HEK293T (cell line): ENCODE measurements at regions not wholly inside any gene's neighbourhood (a gene's known extent, or its start where the extent isn't known, plus 50 kb on each side); places are given as distances from the start of the nearest gene placed in this dataset.

ENCODE experiments used
- CTCF ChIA-PET: fragments of 350-600 bp; formaldehyde crosslinking; extraction: SDS; loops from one replicate; lab custom pipeline; 2021; ENCODE audit warnings: antibody characterized with exemption, inconsistent platforms; lab: Yijun Ruan, JAX
- POLR2A ChIA-PET: fragments of 350-600 bp; formaldehyde crosslinking; extraction: SDS; loops from one replicate; lab custom pipeline; 2020; ENCODE audit warnings: antibody characterized with exemption, inconsistent platforms; lab: Yijun Ruan, JAX
- DNase-seq: peaks from one replicate; pipeline ENCODE4 v3.0.0; 2012; ENCODE audit warnings: mixed read lengths; ENCODE audit errors: extremely low spot score
- ARNT ChIP-seq: fragments of 450-650 bp; IDR thresholded peaks from 2 replicates; pipeline ENCODE4 v1.6.1; 2017; ENCODE audit warnings: mild to moderate bottlenecking
- BHLHE40 ChIP-seq: fragments of 450-650 bp; IDR thresholded peaks from 2 replicates; pipeline ENCODE4 v1.6.1; 2016; ENCODE audit warnings: mild to moderate bottlenecking, moderate library complexity, borderline replicate concordance
- CTBP1 ChIP-seq: fragments of 450-650 bp; IDR thresholded peaks from 2 replicates; pipeline ENCODE4 v1.6.1; 2016; ENCODE audit warnings: borderline replicate concordance
- ELF4 ChIP-seq: fragments of 450-650 bp; IDR thresholded peaks from 2 replicates; pipeline ENCODE4 v1.6.1; 2017; ENCODE audit warnings: antibody characterized with exemption
- FOXA1 ChIP-seq: fragments of 450-650 bp; IDR thresholded peaks from 2 replicates; pipeline ENCODE4 v1.6.1; 2016; ENCODE audit warnings: mild to moderate bottlenecking
- FOXK2 ChIP-seq: fragments of 450-650 bp; IDR thresholded peaks from 2 replicates; pipeline ENCODE4 v1.6.1; 2016; ENCODE audit warnings: mild to moderate bottlenecking
- FOXM1 ChIP-seq: fragments of 450-650 bp; IDR thresholded peaks from 2 replicates; pipeline ENCODE4 v1.6.1; 2017; ENCODE audit warnings: mild to moderate bottlenecking, borderline replicate concordance
- HDGF ChIP-seq: fragments of 450-650 bp; IDR thresholded peaks from 2 replicates; pipeline ENCODE4 v1.6.1; 2017; ENCODE audit warnings: antibody characterized with exemption, borderline replicate concordance
- L3MBTL2 ChIP-seq: fragments of 450-650 bp; conservative IDR thresholded peaks from 2 replicates; pipeline ENCODE4 v1.6.1; 2016; ENCODE audit warnings: mild to moderate bottlenecking
- LEF1 ChIP-seq: fragments of 450-650 bp; IDR thresholded peaks from 2 replicates; pipeline ENCODE4 v1.6.1; 2017; ENCODE audit warnings: mild to moderate bottlenecking, borderline replicate concordance
- NFRKB ChIP-seq: fragments of 450-650 bp; IDR thresholded peaks from 2 replicates; pipeline ENCODE4 v1.6.1; 2016; ENCODE audit warnings: mild to moderate bottlenecking, moderate library complexity
- SP1 ChIP-seq: fragments of 450-650 bp; IDR thresholded peaks from 2 replicates; pipeline ENCODE4 v1.6.1; 2017
- SUZ12 ChIP-seq: fragments of 450-650 bp; IDR thresholded peaks from 2 replicates; pipeline ENCODE4 v1.6.1; 2016; ENCODE audit warnings: mild to moderate bottlenecking
- TARDBP ChIP-seq: fragments of 450-650 bp; IDR thresholded peaks from 2 replicates; pipeline ENCODE4 v1.6.1; 2016
- ZNF384 ChIP-seq: fragments of 450-650 bp; IDR thresholded peaks from 2 replicates; pipeline ENCODE4 v1.6.1; 2016
- TF ChIP-seq, protein P1 (sequence below): fragments of 450-650 bp; IDR thresholded peaks from 2 replicates; pipeline ENCODE4 v1.6.1; 2016

DNA sequence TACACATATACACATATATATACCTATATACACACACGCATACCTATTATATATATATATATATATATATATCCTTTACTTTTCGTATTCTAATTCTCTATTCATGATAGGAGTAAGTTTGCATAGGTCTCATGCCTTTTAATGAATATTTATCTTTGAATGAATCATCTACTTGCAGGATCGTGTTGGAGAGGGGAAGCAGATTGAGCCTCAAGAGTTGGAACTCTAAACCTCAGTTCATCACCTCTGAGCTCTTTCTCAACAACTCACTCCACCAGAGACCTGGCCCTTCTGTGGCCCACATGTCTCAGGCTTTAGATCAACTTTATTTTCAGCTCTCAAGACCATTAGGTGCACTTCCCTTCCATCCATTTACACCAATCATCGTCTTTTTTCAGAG lies 490.4 kb upstream of the ID2 start:
- no peak for TF ChIP-seq FOXM1
- TF ChIP-seq TARDBP = no peak
- TF ChIP-seq FOXA1 = no peak
- no peak for TF ChIP-seq BHLHE40
- no peak for TF ChIP-seq HDGF

DNA sequence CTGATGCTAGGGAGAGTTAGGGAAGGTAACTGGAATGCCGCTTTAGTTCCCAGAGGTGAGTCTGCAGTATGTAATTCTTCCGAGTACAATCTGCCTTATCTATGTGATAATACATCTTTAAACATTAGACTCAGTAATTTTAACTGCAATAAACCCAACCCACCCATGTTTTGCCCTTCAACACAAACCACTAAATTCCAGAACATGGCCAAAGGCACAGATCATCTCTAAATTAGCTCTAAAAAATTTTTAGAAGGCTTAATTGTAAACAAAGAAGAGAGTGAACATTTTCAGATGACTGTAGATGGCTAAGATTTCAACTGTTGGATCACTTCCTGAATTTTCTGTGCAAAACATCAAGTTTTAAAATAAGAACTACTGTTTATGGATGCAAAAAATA lies 488.7 kb upstream of the ID2 start:
- ChIA-PET CTCF (no interaction called here), POLR2A (no interaction called here)
- DNase-seq = no peak
- TF ChIP-seq FOXM1 (no peak), SUZ12 (no peak), LEF1 (no peak), TARDBP (no peak), BHLHE40 (no peak), ZNF384 (no peak), L3MBTL2 (no peak), SP1 (no peak)
- TF ChIP-seq, protein P1, sequence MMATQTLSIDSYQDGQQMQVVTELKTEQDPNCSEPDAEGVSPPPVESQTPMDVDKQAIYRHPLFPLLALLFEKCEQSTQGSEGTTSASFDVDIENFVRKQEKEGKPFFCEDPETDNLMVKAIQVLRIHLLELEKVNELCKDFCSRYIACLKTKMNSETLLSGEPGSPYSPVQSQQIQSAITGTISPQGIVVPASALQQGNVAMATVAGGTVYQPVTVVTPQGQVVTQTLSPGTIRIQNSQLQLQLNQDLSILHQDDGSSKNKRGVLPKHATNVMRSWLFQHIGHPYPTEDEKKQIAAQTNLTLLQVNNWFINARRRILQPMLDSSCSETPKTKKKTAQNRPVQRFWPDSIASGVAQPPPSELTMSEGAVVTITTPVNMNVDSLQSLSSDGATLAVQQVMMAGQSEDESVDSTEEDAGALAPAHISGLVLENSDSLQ = no peak

More for the DNA sequence above, 490.4 kb upstream of the ID2 start:
- ChIA-PET POLR2A (no interaction called here), CTCF (no interaction called here)
- no peak for DNase-seq

DNA sequence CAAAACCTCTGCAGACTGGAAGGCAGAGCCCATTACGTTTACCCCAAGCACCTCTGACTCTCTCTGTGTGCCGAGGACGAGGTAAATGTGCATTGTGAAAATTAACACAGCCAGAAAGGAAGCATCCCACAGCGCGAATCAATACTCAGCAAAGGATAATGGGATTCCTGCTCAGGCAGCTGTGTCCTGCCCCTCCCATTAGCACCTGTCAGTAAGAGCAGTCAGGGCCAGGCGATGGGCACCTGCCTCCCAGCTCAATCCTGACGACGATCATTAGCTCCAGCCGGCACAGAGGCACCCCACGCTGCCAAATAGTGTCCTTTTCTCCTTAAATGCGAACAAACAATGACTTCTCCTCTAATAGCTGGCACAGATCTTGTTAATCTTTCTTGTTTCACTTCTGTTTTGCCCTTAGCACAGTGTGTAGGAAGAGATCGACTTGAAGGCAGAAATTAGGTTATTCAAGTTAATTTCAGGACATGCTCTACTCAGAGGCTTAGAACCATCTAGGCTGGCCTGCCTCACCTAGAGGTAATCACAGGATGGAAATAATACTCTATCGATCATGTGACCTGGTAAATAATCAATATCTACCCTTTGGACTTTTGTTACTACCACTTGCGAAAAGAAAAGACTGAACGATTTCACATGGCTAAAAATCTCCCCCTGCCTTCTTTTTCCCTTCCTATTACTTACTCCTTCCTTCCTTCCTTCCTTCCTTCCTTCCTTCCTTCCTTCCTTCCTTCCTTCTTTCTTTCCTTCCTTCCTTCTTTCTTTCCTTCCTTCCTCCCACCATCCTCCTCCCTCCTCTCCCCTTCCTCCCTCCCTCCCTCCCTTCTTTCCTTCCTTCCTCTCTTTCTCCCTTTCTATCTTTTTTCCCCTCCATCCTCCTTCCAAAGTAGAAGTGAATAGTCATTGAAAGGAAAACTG lies 487.9 kb upstream of the ID2 start:
- DNase-seq = no peak
- TF ChIP-seq CTBP1 (no peak), SP1 (no peak), HDGF (no peak), TARDBP (no peak), FOXA1 (no peak), BHLHE40 (no peak), ZNF384 (no peak), ARNT (no peak), FOXK2 (no peak), LEF1 (no peak), SUZ12 (no peak), NFRKB (no peak), ELF4 (no peak), L3MBTL2 (no peak)
- TF ChIP-seq, protein P1 = no peak
- ChIA-PET POLR2A (no interaction called here), CTCF (no interaction called here)

- CTCF ChIA-PET = no interaction called here
- no peak for TF ChIP-seq BHLHE40
- no peak for TF ChIP-seq ARNT
- TF ChIP-seq ELF4 = no peak
- no peak for TF ChIP-seq NFRKB
- no peak for TF ChIP-seq ZNF384
- TF ChIP-seq LEF1 = no peak
- TF ChIP-seq, protein P1 = no peak
- no peak for TF ChIP-seq FOXK2
- TF ChIP-seq TARDBP = no peak
- no peak for TF ChIP-seq HDGF
- no peak for DNase-seq
- POLR2A ChIA-PET = no interaction called here
These were observed 486.1 kb upstream of the ID2 start for GRCh38 chr2:8195784-8196183.

DNA sequence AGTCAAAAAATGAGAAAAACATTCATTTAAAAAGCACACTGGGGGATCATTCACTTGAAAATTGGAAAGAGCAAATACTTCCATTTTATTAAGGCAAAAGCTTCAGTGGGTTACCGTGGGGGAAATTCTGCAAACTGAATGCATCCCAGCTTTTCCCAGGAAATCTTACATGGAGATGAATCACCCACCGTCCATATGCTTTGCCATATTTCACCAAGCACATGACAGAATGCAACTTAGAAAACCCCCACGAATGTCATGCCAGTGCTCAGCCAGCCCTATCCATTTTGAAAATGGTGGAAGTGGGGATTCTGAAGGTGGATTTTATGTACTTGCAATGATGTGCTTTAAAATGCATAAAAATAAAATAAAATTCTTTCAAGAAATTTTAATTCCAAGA lies 485.5 kb upstream of the ID2 start:
- TF ChIP-seq SP1 (no peak), L3MBTL2 (no peak), ARNT (no peak), BHLHE40 (no peak), SUZ12 (no peak)
- CTCF ChIA-PET = interaction anchor here (0.6 kb wide), 1 partner anchor 497 kb away, joined by 3 read pairs; no protein-coding TSS in a partner anchor
- POLR2A ChIA-PET = no interaction called here
- DNase-seq = no peak

DNA sequence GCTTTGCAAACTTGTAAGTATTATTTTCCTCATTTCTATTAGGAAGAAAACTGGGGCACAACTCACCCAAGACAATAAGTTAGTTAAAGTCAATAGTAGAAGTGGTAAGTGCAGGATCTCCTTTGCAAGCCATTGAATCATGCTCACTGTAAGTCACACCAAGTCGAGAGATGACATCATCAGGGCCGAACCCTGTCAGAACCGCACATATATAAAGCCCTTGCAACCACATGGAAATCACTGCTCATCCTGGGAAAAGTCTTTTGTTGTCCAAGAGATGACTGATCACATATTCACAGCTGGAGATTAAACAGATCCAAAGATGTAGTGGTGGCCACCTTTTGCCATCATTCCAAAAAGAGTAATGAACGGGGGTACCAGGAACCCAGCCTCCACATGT lies 484.8 kb upstream of the ID2 start:
- ChIA-PET CTCF (no interaction called here), POLR2A (no interaction called here)
- TF ChIP-seq BHLHE40 (no peak), L3MBTL2 (no peak)
- DNase-seq = no peak

GRCh38 chr2:8197825-8198224 lies 484.0 kb upstream of the ID2 start:
- ChIA-PET CTCF (no interaction called here), POLR2A (no interaction called here)
- TF ChIP-seq FOXK2 (no peak), ARNT (no peak), BHLHE40 (no peak), LEF1 (no peak), ZNF384 (no peak), SUZ12 (no peak), L3MBTL2 (no peak), TARDBP (no peak), FOXA1 (no peak), NFRKB (no peak), ELF4 (no peak), FOXM1 (no peak), HDGF (no peak), CTBP1 (no peak), SP1 (no peak)
- TF ChIP-seq, protein P1 = no peak
- DNase-seq = no peak
